Endodermal cell (in vitro differentiated cells): ENCODE measurements at regions not wholly inside any gene's neighbourhood (a gene's known extent, or its start where the extent isn't known, plus 50 kb on each side); places are given as distances from the start of the nearest gene placed in this dataset.

Experiments used
- DNase-seq: peaks from one replicate; pipeline ENCODE4 v3.0.0-alpha.2; 2017
- H3K27ac ChIP-seq: 2 replicates; pipeline ENCODE4 v1.5.1; 2013; ENCODE audit warnings: mild to moderate bottlenecking, low read depth, low read length, moderate library complexity
- H3K27me3 ChIP-seq: 2 replicates; pipeline ENCODE4 v1.6.1; 2013; ENCODE audit warnings: mild to moderate bottlenecking, low read length, moderate library complexity; ENCODE audit not compliant: insufficient read depth, control insufficient read depth, poor library complexity, severe bottlenecking
- H3K36me3 ChIP-seq: 2 replicates; pipeline ENCODE4 v1.7.0; 2013; ENCODE audit warnings: mild to moderate bottlenecking, low read length, moderate library complexity; ENCODE audit not compliant: control insufficient read depth, insufficient read depth
- H3K4me1 ChIP-seq: one replicate; pipeline ENCODE4 v1.7.0; 2013; ENCODE audit warnings: low read length; ENCODE audit not compliant: control insufficient read depth, insufficient read depth
- H3K4me3 ChIP-seq: 2 replicates; pipeline ENCODE4 v1.5.1; 2013; ENCODE audit warnings: mild to moderate bottlenecking, low read length, moderate library complexity
- H3K9ac ChIP-seq: 2 replicates; pipeline ENCODE4 v1.6.1; 2013; ENCODE audit warnings: mild to moderate bottlenecking, low read length, moderate library complexity; ENCODE audit not compliant: poor library complexity, severe bottlenecking; ENCODE audit errors: extremely low read depth
- H3K9me3 ChIP-seq: 2 replicates; pipeline ENCODE4 v1.6.1; 2013; ENCODE audit warnings: mild to moderate bottlenecking, low read length, moderate library complexity; ENCODE audit not compliant: control insufficient read depth
- H3K27ac Mint-ChIP-seq: 2 replicates; pipeline ENCODE4 v1.8.0; 2020; ENCODE audit warnings: mixed read lengths
- H3K27me3 Mint-ChIP-seq: 2 replicates; pipeline ENCODE4 v1.8.0; 2021; ENCODE audit warnings: mild to moderate bottlenecking, mixed read lengths; ENCODE audit not compliant: insufficient read depth
- H3K36me3 Mint-ChIP-seq: 2 replicates; pipeline ENCODE4 v1.8.0; 2020; ENCODE audit warnings: low read depth, mixed read lengths
- H3K4me1 Mint-ChIP-seq: 2 replicates; pipeline ENCODE4 v1.8.0; 2020; ENCODE audit warnings: mixed read lengths
- H3K4me3 Mint-ChIP-seq: 2 replicates; pipeline ENCODE4 v1.8.0; 2020; ENCODE audit warnings: mild to moderate bottlenecking, moderate library complexity, mixed read lengths
- H3K9me3 Mint-ChIP-seq: 2 replicates; pipeline ENCODE4 v1.8.0; 2020; ENCODE audit warnings: mild to moderate bottlenecking, mixed read lengths
- WGBS, 2 experiments: methylation state at CpG; one replicate each; pipeline versions ENCODE4 v1.1.5 to v1.1.7; 2013; ENCODE audit warnings: missing lambda C conversion rate in 2 of 2, mixed read lengths in 1 of 2; ENCODE audit not compliant: insufficient coverage in 1 of 2, insufficient read length in 1 of 2; 5-methylcytosine and 5-hydroxymethylcytosine counted together
- TF ChIP-seq, protein P1 (sequence below): fragments of 200-600 bp; sonication (generic); conservative IDR thresholded peaks from 2 replicates; pipeline ENCODE4 v1.5.0; 2021; ENCODE audit warnings: antibody characterized with exemption, mild to moderate bottlenecking

DNA sequence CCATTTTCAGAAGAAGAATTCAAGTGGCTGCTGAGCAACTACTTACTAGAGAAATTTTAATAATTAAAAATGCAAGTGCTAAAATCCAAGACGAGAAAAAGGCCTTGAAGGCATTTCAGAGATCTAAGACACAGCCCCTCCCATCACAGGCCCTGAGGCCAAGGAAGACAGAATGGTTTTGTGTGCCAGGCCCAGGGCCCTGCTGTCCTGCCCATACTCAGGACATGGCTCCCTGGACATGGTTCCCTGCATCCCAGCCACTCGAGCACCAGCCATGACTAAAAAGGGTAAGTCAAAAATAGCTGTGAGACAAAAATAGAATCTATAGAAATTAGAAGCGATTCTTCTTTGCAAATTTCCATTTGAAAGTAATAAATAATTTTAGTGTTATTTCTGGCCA is 364.9 kb downstream of the COL12A1 start:
- Histone ChIP-seq H3K27ac (no peak overlapping the region), H3K4me3 (no peak overlapping the region), H3K36me3 (no peaks in the 10 kb centered on the region), H3K9ac (no peak overlapping the region), H3K4me1 (no peaks in the 10 kb centered on the region), H3K27me3 (no peaks in the 10 kb centered on the region), H3K9me3 (no peaks in the 10 kb centered on the region)
- H3K4me3 Mint-ChIP-seq: no peak overlapping the region
- 89 to 100% methylated on average over 2 to 3 of the region's 3 CpGs for WGBS, 2 experiments
- no peaks in the 10 kb centered on the region for H3K36me3 Mint-ChIP-seq
- no peaks in the 10 kb centered on the region for H3K4me1 Mint-ChIP-seq
- no peak for DNase-seq
- TF ChIP-seq, protein P1, sequence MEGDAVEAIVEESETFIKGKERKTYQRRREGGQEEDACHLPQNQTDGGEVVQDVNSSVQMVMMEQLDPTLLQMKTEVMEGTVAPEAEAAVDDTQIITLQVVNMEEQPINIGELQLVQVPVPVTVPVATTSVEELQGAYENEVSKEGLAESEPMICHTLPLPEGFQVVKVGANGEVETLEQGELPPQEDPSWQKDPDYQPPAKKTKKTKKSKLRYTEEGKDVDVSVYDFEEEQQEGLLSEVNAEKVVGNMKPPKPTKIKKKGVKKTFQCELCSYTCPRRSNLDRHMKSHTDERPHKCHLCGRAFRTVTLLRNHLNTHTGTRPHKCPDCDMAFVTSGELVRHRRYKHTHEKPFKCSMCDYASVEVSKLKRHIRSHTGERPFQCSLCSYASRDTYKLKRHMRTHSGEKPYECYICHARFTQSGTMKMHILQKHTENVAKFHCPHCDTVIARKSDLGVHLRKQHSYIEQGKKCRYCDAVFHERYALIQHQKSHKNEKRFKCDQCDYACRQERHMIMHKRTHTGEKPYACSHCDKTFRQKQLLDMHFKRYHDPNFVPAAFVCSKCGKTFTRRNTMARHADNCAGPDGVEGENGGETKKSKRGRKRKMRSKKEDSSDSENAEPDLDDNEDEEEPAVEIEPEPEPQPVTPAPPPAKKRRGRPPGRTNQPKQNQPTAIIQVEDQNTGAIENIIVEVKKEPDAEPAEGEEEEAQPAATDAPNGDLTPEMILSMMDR: no peak
- H3K27ac Mint-ChIP-seq: no peak overlapping the region
- no peaks in the 10 kb centered on the region for H3K27me3 Mint-ChIP-seq
- H3K9me3 Mint-ChIP-seq: peaks cover 5% of the 10 kb centered on the region

DNA sequence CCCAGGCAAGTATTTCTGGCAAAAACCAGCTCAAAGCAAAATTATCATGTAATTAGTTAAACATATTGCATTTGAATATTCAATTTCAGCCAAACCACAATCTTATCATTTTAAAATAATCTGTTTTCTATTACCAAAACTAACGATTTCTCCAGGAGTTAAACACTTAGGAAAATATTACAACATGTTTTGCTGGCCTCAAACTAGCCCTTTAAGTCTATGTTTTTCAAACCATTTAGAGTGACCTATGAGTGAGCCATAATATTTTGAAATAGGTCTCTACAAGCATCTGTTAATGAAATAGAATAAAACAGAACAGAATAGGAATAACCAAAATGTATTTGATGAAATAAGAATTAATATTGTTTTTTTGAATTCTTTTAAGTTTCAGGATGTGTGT is 370.9 kb downstream of the COL12A1 start:
- peaks cover 9% of the 10 kb centered on the region for H3K9me3 Mint-ChIP-seq
- H3K27me3 Mint-ChIP-seq: no peaks in the 10 kb centered on the region
- H3K9ac ChIP-seq: no peak overlapping the region
- H3K9me3 ChIP-seq: no peaks in the 10 kb centered on the region
- DNase-seq: no peak
- H3K4me1 ChIP-seq: no peaks in the 10 kb centered on the region
- H3K27ac ChIP-seq: no peak overlapping the region
- H3K4me3 Mint-ChIP-seq: no peak overlapping the region
- no peaks in the 10 kb centered on the region for H3K36me3 ChIP-seq
- no peaks in the 10 kb centered on the region for H3K4me1 Mint-ChIP-seq
- no peak overlapping the region for H3K4me3 ChIP-seq
- no peaks in the 10 kb centered on the region for H3K36me3 Mint-ChIP-seq
- 81% methylated on average over 1 of the region's 1 CpG; no CpG with 5 or more reads in 1 of the 2 experiments for WGBS, 2 experiments
- no peak overlapping the region for H3K27ac Mint-ChIP-seq
- TF ChIP-seq, protein P1: no peak
- H3K27me3 ChIP-seq: no peaks in the 10 kb centered on the region

DNA sequence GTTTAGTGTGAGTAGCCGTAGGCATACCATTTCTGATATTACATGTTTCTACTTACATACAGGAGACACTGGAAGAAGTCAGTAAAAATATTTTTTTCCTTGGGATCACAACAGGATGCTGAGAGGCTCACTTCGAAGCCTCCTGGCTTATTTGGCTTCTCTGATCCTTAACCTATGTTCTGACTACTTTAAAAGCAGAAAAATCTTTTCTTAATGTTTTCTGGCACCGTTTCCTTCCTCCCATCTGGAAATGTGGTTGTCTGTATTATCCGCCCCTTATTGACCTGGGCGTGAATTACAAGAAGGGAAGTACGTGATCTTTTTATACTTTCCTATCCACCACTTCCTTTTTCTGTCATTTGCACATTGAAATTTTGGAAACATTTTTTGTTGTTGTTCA is 379.6 kb downstream of the COL12A1 start:
- no peaks in the 10 kb centered on the region for H3K36me3 Mint-ChIP-seq
- Histone ChIP-seq H3K27ac (no peak overlapping the region), H3K36me3 (no peaks in the 10 kb centered on the region), H3K4me3 (no peak overlapping the region), H3K9ac (no peak overlapping the region), H3K9me3 (no peaks in the 10 kb centered on the region), H3K27me3 (no peaks in the 10 kb centered on the region), H3K4me1 (peaks cover 3% of the 10 kb centered on the region)
- no peak for DNase-seq
- peaks cover 5% of the 10 kb centered on the region for H3K9me3 Mint-ChIP-seq
- TF ChIP-seq, protein P1: no peak
- H3K27ac Mint-ChIP-seq: no peak overlapping the region
- no peaks in the 10 kb centered on the region for H3K4me1 Mint-ChIP-seq
- 91 to 97% methylated on average over 3 to 6 of the region's 6 CpGs for WGBS, 2 experiments
- no peak overlapping the region for H3K4me3 Mint-ChIP-seq
- H3K27me3 Mint-ChIP-seq: no peaks in the 10 kb centered on the region
